ENCODE measurements at regions not wholly inside any gene's neighbourhood (a gene's known extent, or its start where the extent isn't known, plus 50 kb on each side); places are given as distances from the start of the nearest gene placed in this dataset.

DNA sequence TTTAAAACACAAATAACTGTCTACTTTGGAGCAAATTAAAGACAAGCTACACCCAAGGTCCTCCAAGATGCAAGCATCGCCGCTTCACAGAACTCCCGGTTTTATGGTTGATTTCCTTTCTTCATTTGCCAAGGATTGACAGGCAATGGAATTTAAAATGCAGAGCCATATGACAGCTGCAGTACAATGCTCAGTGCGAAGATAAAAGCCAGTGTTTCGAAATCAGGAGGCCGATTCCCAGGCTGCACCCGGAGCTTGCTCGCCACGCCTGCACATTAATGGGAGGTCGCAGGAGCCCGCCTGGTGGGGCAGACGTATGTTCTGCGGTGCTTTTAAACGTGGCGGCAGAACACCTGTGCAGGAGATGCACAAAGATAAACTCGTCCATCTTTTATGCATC, 727.6 kb upstream of the SOX11 start:
- Mint-ChIP-seq H3K9me3 (ENCODE audit: unreplicated experiment) (peaks cover 15% of the 10 kb centered on the region), H3K36me3 (ENCODE audit: insufficient read depth, unreplicated experiment) (no peaks in the 10 kb centered on the region), H3K4me1 (ENCODE audit: low read depth, unreplicated experiment) (no peaks in the 10 kb centered on the region), H3K27me3 (ENCODE audit: insufficient read depth, unreplicated experiment) (no peaks in the 10 kb centered on the region), H3K4me3 (ENCODE audit: unreplicated experiment) (no peak overlapping the region), H3K27ac (ENCODE audit: unreplicated experiment) (no peak overlapping the region)
- Histone ChIP-seq H3K9me3 (0 out of 2 replicates have a peak, but pooled peaks cover 6% of the 10 kb centered on the region), H3K36me3 (ENCODE audit: control insufficient read depth, insufficient read depth, low read length) (no peaks in the 10 kb centered on the region), H3K27me3 (replicated peaks; ENCODE audit: control insufficient read depth, insufficient read depth, low read length) (no peaks in the 10 kb centered on the region), H3K4me3 (ENCODE audit: low read depth, low read length) (no peak overlapping the region), H3K4me1 (no peaks in the 10 kb centered on the region)
- no peak for TF ChIP-seq CTCF (IDR thresholded peaks at IDR 0.05; ENCODE audit: insufficient read depth in 1 of 2, low read depth in 1 of 2, low read length in 1 of 2, severe bottlenecking in 1 of 2, unreplicated experiment in 1 of 2)
- no peak for DNase-seq
- POLR2A ChIA-PET: no interaction called here
- intact Hi-C loops (cut with micrococcal nuclease; ENCODE audit: unreplicated experiment): no loop called here
- CTCF ChIA-PET: no interaction called here
- no TSS peak for BruUV-seq (replicated peaks)

- POLR2A ChIA-PET: no interaction called here
- CTCF ChIA-PET: no interaction called here
- no peak overlapping the region for H3K4me3 Mint-ChIP-seq (ENCODE audit: unreplicated experiment)
- no peak for TF ChIP-seq CTCF (IDR thresholded peaks at IDR 0.05; ENCODE audit: insufficient read depth in 1 of 2, low read depth in 1 of 2, low read length in 1 of 2, severe bottlenecking in 1 of 2, unreplicated experiment in 1 of 2)
- no peaks in the 10 kb centered on the region for H3K27me3 ChIP-seq (replicated peaks; ENCODE audit: control insufficient read depth, insufficient read depth, low read length)
- no peaks in the 10 kb centered on the region for H3K27me3 Mint-ChIP-seq (ENCODE audit: insufficient read depth, unreplicated experiment)
- no peak for DNase-seq
- no peak overlapping the region for H3K4me3 ChIP-seq (ENCODE audit: low read depth, low read length)
- H3K4me1 Mint-ChIP-seq (ENCODE audit: low read depth, unreplicated experiment): no peaks in the 10 kb centered on the region
- BruUV-seq (replicated peaks): no TSS peak
- intact Hi-C loops (cut with micrococcal nuclease; ENCODE audit: unreplicated experiment): no loop called here
- H3K36me3 ChIP-seq (ENCODE audit: control insufficient read depth, insufficient read depth, low read length): no peaks in the 10 kb centered on the region
- H3K9me3 ChIP-seq: 0 out of 2 replicates have a peak, but pooled peaks cover 6% of the 10 kb centered on the region
- H3K4me1 ChIP-seq: no peaks in the 10 kb centered on the region
- H3K36me3 Mint-ChIP-seq (ENCODE audit: insufficient read depth, unreplicated experiment): no peaks in the 10 kb centered on the region
- no peak overlapping the region for H3K27ac Mint-ChIP-seq (ENCODE audit: unreplicated experiment)
- peaks cover 26% of the 10 kb centered on the region for H3K9me3 Mint-ChIP-seq (ENCODE audit: unreplicated experiment)
Measured at GRCh38 chr2:4965556-4966320, 726.4 kb upstream of the SOX11 start.

DNA sequence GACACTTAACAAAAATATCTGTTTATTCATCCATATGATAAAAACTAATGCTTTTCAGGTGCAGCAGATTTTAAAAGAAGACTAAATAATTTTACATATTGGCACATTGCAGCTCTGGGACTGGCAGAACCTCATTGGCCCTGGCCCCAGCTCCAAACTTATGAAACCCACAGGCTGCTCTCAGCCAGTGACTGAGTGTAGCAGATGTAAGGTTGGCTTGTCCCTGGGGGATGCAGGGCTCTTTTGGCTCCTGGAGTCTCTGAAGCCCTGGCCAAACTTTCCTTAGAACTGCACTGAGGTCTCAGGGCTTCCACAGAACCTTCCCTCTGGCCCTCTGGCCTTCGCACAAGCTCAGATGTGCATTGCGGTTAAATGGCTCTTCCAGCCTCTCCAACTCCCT, 725.0 kb upstream of the SOX11 start:
- BruUV-seq (replicated peaks): no TSS peak
- Mint-ChIP-seq H3K9me3 (ENCODE audit: unreplicated experiment) (peaks cover 28% of the 10 kb centered on the region), H3K36me3 (ENCODE audit: insufficient read depth, unreplicated experiment) (no peaks in the 10 kb centered on the region), H3K27me3 (ENCODE audit: insufficient read depth, unreplicated experiment) (no peaks in the 10 kb centered on the region), H3K4me3 (ENCODE audit: unreplicated experiment) (no peak overlapping the region), H3K4me1 (ENCODE audit: low read depth, unreplicated experiment) (no peaks in the 10 kb centered on the region), H3K27ac (ENCODE audit: unreplicated experiment) (no peak overlapping the region)
- no peak overlapping the region for H3K4me3 ChIP-seq (ENCODE audit: low read depth, low read length)
- H3K27me3 ChIP-seq (replicated peaks; ENCODE audit: control insufficient read depth, insufficient read depth, low read length): no peaks in the 10 kb centered on the region
- TF ChIP-seq CTCF (IDR thresholded peaks at IDR 0.05; ENCODE audit: insufficient read depth in 1 of 2, low read depth in 1 of 2, low read length in 1 of 2, severe bottlenecking in 1 of 2, unreplicated experiment in 1 of 2): no peak
- intact Hi-C loops (cut with micrococcal nuclease; ENCODE audit: unreplicated experiment): no loop called here
- H3K4me1 ChIP-seq: no peaks in the 10 kb centered on the region
- DNase-seq: no peak
- POLR2A ChIA-PET: no interaction called here
- CTCF ChIA-PET: no interaction called here
- no peaks in the 10 kb centered on the region for H3K36me3 ChIP-seq (ENCODE audit: control insufficient read depth, insufficient read depth, low read length)
- H3K9me3 ChIP-seq: 0 out of 2 replicates have a peak, but pooled peaks cover 6% of the 10 kb centered on the region

Data from Caco-2 (cell line).